NCI-H128 (cell line): ENCODE measurements at regions not wholly inside any gene's neighbourhood (a gene's known extent, or its start where the extent isn't known, plus 50 kb on each side); places are given as distances from the start of the nearest gene placed in this dataset.

Experiments
- DNase-seq: peaks from one replicate; lab custom pipeline; 2025; ENCODE audit not compliant: unreplicated experiment; lab: John Stamatoyannopoulos, UW

GRCh38 chr5:125129151-125129806 is 382.8 kb upstream of the ZNF608 start:
- no peak for DNase-seq

GRCh38 chr5:125130591-125130990 is 384.2 kb upstream of the ZNF608 start:
- DNase-seq = no peak

- DNase-seq = no peak
These were observed 388.0 kb upstream of the ZNF608 start for GRCh38 chr5:125134216-125135081.

GRCh38 chr5:125137535-125137934 is 391.1 kb upstream of the ZNF608 start:
- no peak for DNase-seq

GRCh38 chr5:125138266-125138665 is 391.8 kb upstream of the ZNF608 start:
- DNase-seq = no peak

GRCh38 chr5:125139590-125139989 is 393.2 kb upstream of the ZNF608 start:
- DNase-seq = no peak

- no peak for DNase-seq
These were observed 393.8 kb upstream of the ZNF608 start for GRCh38 chr5:125140220-125140619.

GRCh38 chr5:125140855-125141254 is 394.4 kb upstream of the ZNF608 start:
- DNase-seq = no peak

GRCh38 chr5:125142458-125142857 is 396.0 kb upstream of the ZNF608 start:
- DNase-seq = no peak

- DNase-seq = no peak
These were observed 396.6 kb upstream of the ZNF608 start for GRCh38 chr5:125143011-125143410.

- DNase-seq = no peak
These were observed 401.6 kb upstream of the ZNF608 start for GRCh38 chr5:125148076-125148475.

GRCh38 chr5:125148706-125149105 is 402.3 kb upstream of the ZNF608 start:
- DNase-seq = no peak

GRCh38 chr5:125149110-125149509 is 402.7 kb upstream of the ZNF608 start:
- no peak for DNase-seq

- no peak for DNase-seq
These were observed 403.1 kb upstream of the ZNF608 start for GRCh38 chr5:125149527-125149926.

- no peak for DNase-seq
These were observed 403.7 kb upstream of the ZNF608 start for GRCh38 chr5:125150041-125150669.

GRCh38 chr5:125151150-125151900 is 404.9 kb upstream of the ZNF608 start:
- no peak for DNase-seq

- no peak for DNase-seq
These were observed 405.6 kb upstream of the ZNF608 start for GRCh38 chr5:125152044-125152443.

- DNase-seq = no peak
These were observed 406.2 kb upstream of the ZNF608 start for GRCh38 chr5:125152461-125153189.

GRCh38 chr5:125153231-125153630 is 406.8 kb upstream of the ZNF608 start:
- DNase-seq = no peak

GRCh38 chr5:125154301-125155110 is 408.1 kb upstream of the ZNF608 start:
- no peak for DNase-seq
